ENCODE measurements at regions not wholly inside any gene's neighbourhood (a gene's known extent, or its start where the extent isn't known, plus 50 kb on each side); places are given as distances from the start of the nearest gene placed in this dataset.

DNA sequence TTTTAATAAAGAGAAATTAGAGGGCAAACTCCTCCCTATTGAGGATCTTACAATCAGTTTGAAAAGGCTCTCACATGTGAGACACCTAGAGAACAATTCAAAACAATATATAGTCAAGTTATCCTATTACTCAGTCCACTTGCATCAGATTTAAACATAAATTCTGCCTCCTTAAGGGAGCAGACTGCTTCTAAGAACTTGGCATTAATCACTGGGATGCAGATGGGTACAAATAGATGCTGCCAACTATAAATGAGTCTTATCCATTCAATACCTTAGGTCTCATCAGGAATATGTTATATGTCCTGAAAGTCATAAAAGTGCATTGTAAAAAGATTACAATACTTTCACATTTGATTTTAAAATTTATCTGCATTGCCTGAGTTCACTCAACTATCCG lies 269.3 kb upstream of the KIRREL3 start:
- TF ChIP-seq, protein P1, sequence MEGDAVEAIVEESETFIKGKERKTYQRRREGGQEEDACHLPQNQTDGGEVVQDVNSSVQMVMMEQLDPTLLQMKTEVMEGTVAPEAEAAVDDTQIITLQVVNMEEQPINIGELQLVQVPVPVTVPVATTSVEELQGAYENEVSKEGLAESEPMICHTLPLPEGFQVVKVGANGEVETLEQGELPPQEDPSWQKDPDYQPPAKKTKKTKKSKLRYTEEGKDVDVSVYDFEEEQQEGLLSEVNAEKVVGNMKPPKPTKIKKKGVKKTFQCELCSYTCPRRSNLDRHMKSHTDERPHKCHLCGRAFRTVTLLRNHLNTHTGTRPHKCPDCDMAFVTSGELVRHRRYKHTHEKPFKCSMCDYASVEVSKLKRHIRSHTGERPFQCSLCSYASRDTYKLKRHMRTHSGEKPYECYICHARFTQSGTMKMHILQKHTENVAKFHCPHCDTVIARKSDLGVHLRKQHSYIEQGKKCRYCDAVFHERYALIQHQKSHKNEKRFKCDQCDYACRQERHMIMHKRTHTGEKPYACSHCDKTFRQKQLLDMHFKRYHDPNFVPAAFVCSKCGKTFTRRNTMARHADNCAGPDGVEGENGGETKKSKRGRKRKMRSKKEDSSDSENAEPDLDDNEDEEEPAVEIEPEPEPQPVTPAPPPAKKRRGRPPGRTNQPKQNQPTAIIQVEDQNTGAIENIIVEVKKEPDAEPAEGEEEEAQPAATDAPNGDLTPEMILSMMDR (IDR thresholded peaks at IDR 0.05; ENCODE audit: low read depth, low read length): no peak
- TF ChIP-seq EZH2phosphoT487 (IDR thresholded peaks at IDR 0.05; ENCODE audit: low read depth): no peak

Data from OCI-LY3 (cell line).